SH-SY5Y (cell line): ENCODE measurements at regions not wholly inside any gene's neighbourhood (a gene's known extent, or its start where the extent isn't known, plus 50 kb on each side); places are given as distances from the start of the nearest gene placed in this dataset.

Experiments used
- GATA2 ChIP-seq: IDR thresholded peaks from 2 replicates; pipeline ENCODE4 v1.6.1; 2011; ENCODE audit warnings: mild to moderate bottlenecking, low read depth, low read length
- GATA3 ChIP-seq: IDR thresholded peaks from 2 replicates; pipeline ENCODE4 v1.6.1; 2011; ENCODE audit warnings: low read depth, mild to moderate bottlenecking, low read length, moderate library complexity

DNA sequence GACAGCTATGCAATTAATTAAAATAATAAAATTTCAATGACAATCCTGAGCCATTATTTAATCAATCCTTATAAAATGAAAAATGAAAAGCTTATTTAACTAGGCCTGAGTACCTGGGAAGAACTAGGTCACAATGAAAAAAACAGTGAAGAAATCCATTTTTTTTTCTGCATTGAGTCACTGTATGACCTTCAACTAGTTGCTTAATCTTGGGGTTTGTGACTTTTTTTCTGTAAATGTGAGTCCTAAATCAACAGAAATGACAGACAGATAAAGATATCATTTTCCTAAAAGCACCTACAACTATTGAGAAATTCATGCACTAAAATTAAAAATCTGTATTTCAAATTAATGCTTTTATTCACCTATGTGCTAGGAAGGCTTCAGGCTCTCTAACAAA, 96.8 kb downstream of the TMEM26 start:
- no peak for TF ChIP-seq GATA2
- no peak for TF ChIP-seq GATA3

DNA sequence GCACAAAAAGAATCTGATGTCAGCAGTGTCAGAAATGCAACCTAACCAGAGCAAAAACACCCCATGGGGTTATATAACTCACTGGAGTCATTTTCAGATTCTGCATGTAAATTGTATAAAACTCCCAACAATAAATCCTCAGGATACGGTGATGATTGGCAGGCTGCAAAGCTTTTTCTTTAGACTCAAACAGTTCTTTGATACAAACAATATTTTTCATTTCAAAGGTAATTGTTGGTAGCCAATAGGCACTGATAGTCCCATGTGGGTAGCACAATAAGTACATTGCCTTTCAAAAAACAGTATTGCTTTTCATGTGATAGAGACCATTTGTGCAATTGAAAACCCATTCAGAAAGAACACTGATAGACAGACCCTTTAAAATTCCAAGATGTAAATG, 98.0 kb downstream of the TMEM26 start:
- TF ChIP-seq GATA2 (no peak), GATA3 (no peak)

DNA sequence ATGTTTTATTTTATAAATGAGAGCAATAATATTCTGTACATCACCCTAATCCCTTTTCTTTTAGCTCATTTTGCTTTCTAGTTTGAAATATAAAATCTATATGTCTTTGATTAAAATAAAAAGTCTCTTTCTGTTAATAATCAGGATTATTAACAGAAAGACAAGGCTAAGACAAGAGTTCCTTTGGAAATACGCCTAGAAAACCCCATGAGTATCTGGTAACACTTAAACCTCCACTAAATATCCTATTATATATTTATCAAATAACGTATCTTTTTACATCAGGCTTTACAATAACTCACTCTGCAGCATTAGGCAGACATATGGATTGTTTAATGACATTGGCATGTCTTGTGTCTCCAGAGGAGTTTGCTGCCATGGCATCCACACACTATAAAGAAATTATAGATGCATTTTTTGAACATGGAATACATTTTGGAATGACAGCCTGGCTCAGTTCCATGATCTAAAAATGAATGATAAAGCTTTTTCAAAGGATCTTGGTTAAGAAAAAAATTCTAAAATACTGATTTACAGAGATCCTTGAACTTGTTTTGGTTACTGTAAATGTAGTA, 98.7 kb downstream of the TMEM26 start:
- TF ChIP-seq GATA3 (no peak), GATA2 (no peak)

GRCh38 chr10:61350794-61351193, 102.4 kb downstream of the TMEM26 start:
- no peak for TF ChIP-seq GATA3
- no peak for TF ChIP-seq GATA2

DNA sequence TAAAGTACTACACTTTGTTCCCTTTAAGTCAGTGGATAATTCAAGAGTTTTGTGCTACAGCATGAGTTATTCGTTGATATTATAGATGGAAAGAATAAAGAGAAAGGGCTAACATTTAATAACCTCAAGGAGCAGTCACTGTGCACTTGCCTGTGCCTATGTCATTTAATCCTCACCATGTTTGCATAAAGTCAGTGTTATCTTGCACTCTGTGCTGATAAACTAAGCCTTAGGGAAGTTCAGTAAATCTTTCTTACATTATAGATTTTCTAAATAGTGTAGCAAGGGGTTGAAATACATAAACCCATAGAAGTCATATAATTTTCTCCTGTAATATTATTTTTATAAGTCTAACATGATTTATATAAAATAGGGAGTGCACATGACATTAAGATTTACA, 103.1 kb downstream of the TMEM26 start:
- TF ChIP-seq GATA3 (no peak), GATA2 (no peak)

GRCh38 chr10:61346796-61347413, 106.3 kb downstream of the TMEM26 start:
- TF ChIP-seq GATA2 = no peak
- TF ChIP-seq GATA3 = no peak

DNA sequence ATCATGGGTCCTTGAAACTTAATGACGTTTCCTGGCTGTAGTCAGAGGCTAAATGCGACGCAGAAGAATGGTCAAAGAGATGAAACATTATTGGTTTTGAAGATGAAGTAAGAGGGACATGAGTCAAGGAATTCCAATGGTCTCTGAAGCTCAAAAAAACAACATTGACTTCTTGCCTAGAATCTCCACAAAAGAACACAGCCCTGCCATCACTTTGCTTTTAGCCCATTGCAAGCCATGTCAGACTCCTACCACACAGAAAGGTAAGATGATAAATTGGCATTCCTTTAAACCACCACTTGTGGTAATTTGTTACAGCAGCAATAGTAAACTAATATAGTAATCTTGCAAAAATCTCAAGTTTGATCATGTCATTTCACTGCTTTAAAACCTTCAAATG, 109.4 kb downstream of the TMEM26 start:
- no peak for TF ChIP-seq GATA2
- TF ChIP-seq GATA3 = no peak

DNA sequence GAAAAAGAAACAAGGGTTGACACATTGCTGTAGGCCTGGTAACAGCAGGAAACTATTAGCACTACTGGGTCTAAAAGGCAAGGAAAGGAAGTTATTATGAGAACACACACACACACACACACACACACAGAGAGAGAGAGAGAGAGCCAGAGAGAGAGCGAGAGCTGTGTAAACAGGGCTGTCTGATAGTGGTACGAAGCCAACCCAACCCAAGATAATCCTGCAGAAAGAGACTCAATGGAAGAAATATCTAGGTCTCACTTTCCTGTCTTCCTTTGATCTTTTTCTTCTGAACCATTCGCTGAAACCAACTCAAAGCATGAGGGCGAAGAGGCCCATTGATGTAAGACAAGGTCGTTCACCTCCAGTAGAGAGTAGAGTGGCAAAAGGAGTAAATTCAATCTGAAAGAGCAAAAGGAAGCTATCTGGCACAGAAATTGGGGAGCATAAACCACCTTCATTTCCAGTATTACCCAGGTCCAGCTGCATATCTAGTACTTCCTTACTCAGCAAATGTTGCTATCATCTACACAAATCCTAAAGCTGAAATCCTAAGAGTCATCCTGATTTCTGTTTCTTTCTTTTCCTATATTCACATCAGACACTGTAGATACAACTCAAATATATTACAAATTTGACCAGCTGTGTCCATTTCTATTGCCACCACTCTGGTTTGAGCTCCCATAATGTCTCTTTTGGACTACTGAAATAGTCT, 110.2 kb downstream of the TMEM26 start:
- TF ChIP-seq GATA3 = no peak

- TF ChIP-seq GATA3 = no peak
These were observed 112.2 kb downstream of the TMEM26 start for GRCh38 chr10:61341008-61341407.

- no peak for TF ChIP-seq GATA3
- no peak for TF ChIP-seq GATA2
These were observed 115.0 kb downstream of the TMEM26 start for GRCh38 chr10:61338146-61338545.

- TF ChIP-seq GATA3 (no peak), GATA2 (no peak)
These were observed 115.4 kb downstream of the TMEM26 start for GRCh38 chr10:61337741-61338140.

DNA sequence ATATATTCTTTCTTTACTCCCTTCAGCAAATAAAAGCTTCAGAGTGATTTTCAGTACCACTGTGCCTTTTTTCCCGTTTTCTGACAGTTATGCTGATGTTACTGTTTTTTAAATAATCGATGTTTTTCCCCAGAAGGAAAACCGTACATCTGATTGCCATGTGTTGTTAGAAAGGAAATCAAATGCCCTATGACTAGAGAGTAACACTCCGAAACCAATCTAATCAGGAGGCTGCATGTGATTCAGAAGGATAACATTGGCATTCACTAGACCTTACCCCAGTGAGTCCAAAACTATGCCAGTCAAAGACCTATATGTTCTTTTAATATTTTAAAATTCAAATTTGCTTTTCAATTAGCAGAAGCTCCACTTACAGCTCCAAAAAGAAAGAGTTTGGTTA, 116.3 kb downstream of the TMEM26 start:
- TF ChIP-seq GATA2 = no peak
- TF ChIP-seq GATA3 = no peak

GRCh38 chr10:61335359-61335758, 117.8 kb downstream of the TMEM26 start:
- no peak for TF ChIP-seq GATA2
- TF ChIP-seq GATA3 = no peak

- TF ChIP-seq GATA3 (no peak), GATA2 (no peak)
These were observed 120.6 kb downstream of the TMEM26 start for GRCh38 chr10:61332581-61332980.

- TF ChIP-seq GATA3 = no peak
- TF ChIP-seq GATA2 = no peak
These were observed 122.5 kb downstream of the TMEM26 start for GRCh38 chr10:61330669-61331068.

GRCh38 chr10:61329854-61330253, 123.3 kb downstream of the TMEM26 start:
- TF ChIP-seq GATA2 = no peak
- TF ChIP-seq GATA3 = no peak

DNA sequence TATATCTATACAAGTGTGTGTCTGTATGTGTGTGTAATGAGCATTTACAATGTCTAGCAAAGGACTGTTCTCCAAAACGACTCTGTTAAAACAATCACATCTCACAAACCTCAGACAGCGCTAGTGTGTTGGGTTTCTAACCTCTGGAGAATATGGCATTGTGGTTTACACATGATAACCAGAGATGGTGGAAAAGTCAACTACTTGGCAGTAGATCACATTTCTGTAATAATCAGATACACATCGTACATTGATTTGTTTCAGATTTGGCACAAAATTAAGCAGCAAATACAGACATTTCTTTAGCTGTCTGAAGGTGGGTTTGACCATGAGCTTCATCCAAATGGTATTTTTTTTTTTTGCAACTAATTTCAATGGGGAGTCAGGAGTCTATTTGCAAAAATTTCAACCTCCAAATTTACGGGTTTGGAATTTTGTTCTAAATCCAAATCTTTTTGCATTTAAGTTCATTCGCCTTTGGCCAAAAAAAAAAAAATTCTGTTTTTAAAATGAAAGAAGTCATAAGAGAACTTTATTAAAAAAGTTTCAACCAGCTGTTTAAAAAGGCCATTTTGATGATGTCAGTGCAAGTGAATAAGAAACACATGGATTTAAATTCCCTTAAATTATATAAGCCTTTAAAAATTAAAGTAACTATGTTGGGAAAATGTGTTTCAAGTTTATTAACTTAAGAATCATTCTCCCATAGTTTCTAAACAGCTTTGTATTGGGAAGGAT, 127.8 kb downstream of the TMEM26 start:
- no peak for TF ChIP-seq GATA3
- no peak for TF ChIP-seq GATA2
